ENCODE measurements at regions not wholly inside any gene's neighbourhood (a gene's known extent, or its start where the extent isn't known, plus 50 kb on each side); places are given as distances from the start of the nearest gene placed in this dataset.

- TF ChIP-seq ESRRA (IDR thresholded peaks at IDR 0.05; ENCODE audit: borderline replicate concordance, low read length) (no peak), MAFK (IDR thresholded peaks at IDR 0.05; ENCODE audit: partially characterized antibody) (no peak), HMGXB4 (CRISPR knock-in tag; IDR thresholded peaks at IDR 0.05; ENCODE audit: borderline replicate concordance) (no peak), NFE2L2 (conservative IDR thresholded peaks at IDR 0.05; ENCODE audit: low read length) (no peak), JUNB (IDR thresholded peaks at IDR 0.05) (no peak), HEYL (CRISPR knock-in tag; IDR thresholded peaks at IDR 0.05) (no peak), CTCF (IDR thresholded peaks at IDR 0.05) (no peak), REST (IDR thresholded peaks at IDR 0.05) (no peak), EP300 (IDR thresholded peaks at IDR 0.05) (no peak), SREBF2 (IDR thresholded peaks at IDR 0.05) (no peak), KDM5A (IDR thresholded peaks at IDR 0.05) (no peak), RFX5 (IDR thresholded peaks at IDR 0.05) (no peak)
These were observed 91.6 kb upstream of the BTG1 start for GRCh38 chr12:92237262-92237661.

Data from A549 (cell line).